T-cell (primary cell): ENCODE measurements at regions not wholly inside any gene's neighbourhood (a gene's known extent, or its start where the extent isn't known, plus 50 kb on each side); places are given as distances from the start of the nearest gene placed in this dataset.
"Not testable (repeated sequence)": the region's sequence is repeated elsewhere in the genome, so short reads cannot be mapped to it uniquely, and the experiment has no call there.

Experiments used
- ATAC-seq, 4 experiments: fragments of 200-7000 bp in 3 of 4; fragments of 150-1000 bp in 1 of 4; cut with Tn5 transposase; replicated peaks in 1 of 4; 1 replicate in 3 of 4; 2 replicates in 1 of 4; pipeline ENCODE4 v1.10.0; 2021; ENCODE audit warnings: moderate library complexity in 3 of 4, mild to moderate bottlenecking in 2 of 4, moderate number of reproducible peaks in 1 of 4
- CTCF ChIA-PET, 2 donors: fragments of 300-600 bp; sonication (Branson Sonifier 250); formaldehyde crosslinking; loops; one replicate each; lab custom pipeline; 2022; ENCODE audit warnings: antibody characterized with exemption in 2 of 2; lab: Charles Lee
- POLR2A ChIA-PET, 2 donors: fragments of 300-600 bp; sonication (Branson Sonifier 250); formaldehyde crosslinking; loops; one replicate each; lab custom pipeline; 2022; ENCODE audit warnings: antibody characterized with exemption in 2 of 2; lab: Charles Lee
- DNase-seq, 35 experiments: peaks; one replicate each; pipeline versions ENCODE4 v3.0.0 to v3.0.0-alpha.2; 2013 to 2023
- H3K27ac ChIP-seq: one replicate; pipeline ENCODE4 v1.5.1; 2013; ENCODE audit warnings: low read length
- H3K27me3 ChIP-seq, 2 experiments: replicated peaks in 1 of 2; 1 replicate in 1 of 2; 2 replicates in 1 of 2; pipeline versions ENCODE4 v1.6.1 to v1.7.0; 2013; ENCODE audit warnings: low read length in 1 of 2, mixed read lengths in 1 of 2; ENCODE audit not compliant: control insufficient read depth in 2 of 2, insufficient read depth in 2 of 2; ENCODE audit errors: extremely low read depth in 1 of 2
- H3K36me3 ChIP-seq, 2 donors: 1 replicate in 1 of 2; 2 replicates in 1 of 2; pipeline versions ENCODE4 v1.6.1 to v1.7.0; 2013; ENCODE audit warnings: low read length in 1 of 2; ENCODE audit not compliant: control insufficient read depth in 2 of 2, insufficient read depth in 1 of 2; ENCODE audit errors: extremely low read depth in 1 of 2
- H3K4me1 ChIP-seq, 2 experiments: 1 replicate in 1 of 2; 2 replicates in 1 of 2; pipeline versions ENCODE4 v1.6.1 to v1.7.0; 2013; ENCODE audit warnings: low read length in 2 of 2, mixed read lengths in 1 of 2; ENCODE audit not compliant: insufficient read depth in 2 of 2, control insufficient read depth in 1 of 2; ENCODE audit errors: extremely low read depth in 1 of 2
- H3K4me3 ChIP-seq, 2 donors: 1 replicate in 1 of 2; 2 replicates in 1 of 2; pipeline versions ENCODE4 v1.5.1 to v1.7.0; 2013; ENCODE audit warnings: mild to moderate bottlenecking in 2 of 2, low read length in 1 of 2, moderate library complexity in 1 of 2; ENCODE audit not compliant: control insufficient read depth in 1 of 2; ENCODE audit errors: extremely low read depth in 1 of 2
- H3K9me3 ChIP-seq: 2 replicates; pipeline ENCODE4 v1.7.0; 2013
- H3K27ac Mint-ChIP-seq, 2 donors: one replicate each; pipeline ENCODE4 v1.8.0; 2020 to 2021; ENCODE audit warnings: mild to moderate bottlenecking in 2 of 2, mixed read lengths in 2 of 2
- H3K27me3 Mint-ChIP-seq, 2 donors: one replicate each; pipeline ENCODE4 v1.8.0; 2021 to 2022; ENCODE audit warnings: mixed read lengths in 2 of 2
- H3K36me3 Mint-ChIP-seq: one replicate; pipeline ENCODE4 v1.8.0; 2021; ENCODE audit warnings: mixed read lengths
- H3K4me1 Mint-ChIP-seq, 3 donors: one replicate each; pipeline ENCODE4 v1.8.0; 2020 to 2022; ENCODE audit warnings: mixed read lengths in 3 of 3, mild to moderate bottlenecking in 1 of 3
- H3K4me3 Mint-ChIP-seq, 3 donors: one replicate each; pipeline ENCODE4 v1.8.0; 2020 to 2022; ENCODE audit warnings: mild to moderate bottlenecking in 3 of 3, mixed read lengths in 3 of 3, moderate library complexity in 3 of 3
- H3K9me3 Mint-ChIP-seq, 3 donors: one replicate each; pipeline ENCODE4 v1.8.0; 2020 to 2022; ENCODE audit warnings: mixed read lengths in 3 of 3
- WGBS: methylation state at CpG from one replicate; pipeline ENCODE4 v1.1.5; 2013; ENCODE audit warnings: missing lambda C conversion rate; ENCODE audit not compliant: insufficient coverage; 5-methylcytosine and 5-hydroxymethylcytosine counted together

DNA sequence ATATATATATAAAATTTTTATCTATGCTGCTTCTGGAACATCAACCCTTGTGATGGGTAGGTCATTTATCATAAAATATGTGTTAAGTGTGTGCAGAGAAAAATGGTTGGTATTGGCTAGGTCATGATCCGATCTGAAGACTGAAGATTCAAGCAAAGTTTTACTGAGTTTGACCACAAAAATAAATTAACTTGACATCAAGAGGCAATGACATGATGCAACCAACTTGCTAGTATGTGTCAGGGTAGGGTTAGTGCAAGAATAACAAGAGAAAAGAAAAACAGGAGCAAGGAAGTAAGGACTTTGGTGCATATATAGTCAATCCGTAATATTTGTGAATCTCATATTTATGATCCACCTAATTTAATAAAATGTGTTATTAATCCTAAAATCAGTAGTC, 1202.0 kb upstream of the ADGRB3 start:
- DNase-seq (no peak), ATAC-seq (no peak)
- no peaks in the 10 kb centered on the region for H3K36me3 Mint-ChIP-seq
- peaks cover 6 to 7% (median 6%) of the 10 kb centered on the region in 3 donors for H3K9me3 Mint-ChIP-seq
- no peaks in the 10 kb centered on the region for H3K27me3 Mint-ChIP-seq
- no peaks in the 10 kb centered on the region for H3K36me3 ChIP-seq
- H3K4me3 ChIP-seq: no peak overlapping the region
- H3K9me3 ChIP-seq: no peaks in the 10 kb centered on the region
- no CpG with 5 or more reads among the region's 2 CpGs for WGBS
- H3K27me3 ChIP-seq: no peaks in the 10 kb centered on the region
- H3K4me3 Mint-ChIP-seq: no peak overlapping the region
- ChIA-PET POLR2A (no interaction called here), CTCF (no interaction called here)
- no peak overlapping the region for H3K27ac Mint-ChIP-seq
- H3K4me1 Mint-ChIP-seq: no peaks in the 10 kb centered on the region
- no peak overlapping the region for H3K27ac ChIP-seq
- no peaks in the 10 kb centered on the region for H3K4me1 ChIP-seq

DNA sequence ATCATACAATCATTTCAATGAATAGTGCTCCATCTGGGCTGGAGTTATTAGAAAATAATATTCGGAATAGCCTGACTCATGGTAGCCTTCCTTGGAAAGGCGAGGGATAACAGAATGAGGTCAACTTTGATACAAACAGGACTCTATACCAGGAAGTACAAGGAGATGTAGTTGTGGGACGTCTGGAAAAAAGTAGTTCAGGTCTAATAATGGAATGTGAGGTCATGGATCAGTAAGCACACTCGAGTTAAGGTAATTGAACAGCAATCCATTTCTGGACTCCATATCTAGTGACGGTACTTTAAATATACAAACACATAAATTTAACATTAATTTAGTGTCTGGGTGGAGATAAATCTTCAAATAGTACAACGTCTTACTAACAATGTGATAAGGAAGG, 1204.0 kb upstream of the ADGRB3 start:
- no peak overlapping the region for H3K27ac ChIP-seq
- DNase-seq (no peak), ATAC-seq (no peak)
- H3K36me3 ChIP-seq: no peaks in the 10 kb centered on the region
- no peaks in the 10 kb centered on the region for H3K27me3 Mint-ChIP-seq
- POLR2A ChIA-PET: no interaction called here
- no peak overlapping the region for H3K4me3 Mint-ChIP-seq
- no CpG with 5 or more reads among the region's 6 CpGs for WGBS
- no peak overlapping the region for H3K4me3 ChIP-seq
- H3K9me3 ChIP-seq: no peaks in the 10 kb centered on the region
- no peaks in the 10 kb centered on the region for H3K36me3 Mint-ChIP-seq
- CTCF ChIA-PET: no interaction called here
- peaks cover 3 to 6% (median 6%) of the 10 kb centered on the region in 3 donors for H3K9me3 Mint-ChIP-seq
- no peaks in the 10 kb centered on the region for H3K27me3 ChIP-seq
- no peaks in the 10 kb centered on the region for H3K4me1 Mint-ChIP-seq
- H3K4me1 ChIP-seq: no peaks in the 10 kb centered on the region
- H3K27ac Mint-ChIP-seq: no peak overlapping the region

DNA sequence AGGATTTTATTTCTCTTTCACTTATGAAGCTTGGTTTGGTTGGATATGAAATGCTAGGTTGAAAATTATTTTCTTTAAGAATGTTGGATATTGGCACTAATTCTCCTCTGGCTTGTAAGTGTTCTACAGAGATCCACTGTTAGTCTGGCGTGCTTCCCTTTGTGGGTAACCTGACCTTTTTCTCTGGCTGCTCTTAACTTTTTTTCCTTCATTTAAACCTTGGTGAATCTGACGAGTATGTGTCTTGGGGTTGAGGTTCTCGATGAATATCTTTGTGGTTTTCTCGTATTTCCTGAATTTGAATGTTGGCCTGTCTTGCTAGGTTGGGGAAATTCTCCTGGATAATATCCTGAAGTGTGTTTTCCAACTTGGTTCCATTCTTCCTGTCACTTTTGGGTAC, 1208.4 kb upstream of the ADGRB3 start:
- H3K27me3 ChIP-seq, H3K9me3 ChIP-seq, H3K4me1 ChIP-seq, DNase-seq, H3K36me3 ChIP-seq, H3K27me3 Mint-ChIP-seq, ATAC-seq, H3K27ac ChIP-seq, H3K4me1 Mint-ChIP-seq, POLR2A ChIA-PET, CTCF ChIA-PET, H3K27ac Mint-ChIP-seq, H3K4me3 ChIP-seq, H3K36me3 Mint-ChIP-seq, H3K4me3 Mint-ChIP-seq: not testable (repeated sequence)
- H3K9me3 Mint-ChIP-seq: peaks cover 5 to 17% (median 16%) of the 10 kb centered on the region in 3 donors
- WGBS: no CpG with 5 or more reads among the region's 4 CpGs

DNA sequence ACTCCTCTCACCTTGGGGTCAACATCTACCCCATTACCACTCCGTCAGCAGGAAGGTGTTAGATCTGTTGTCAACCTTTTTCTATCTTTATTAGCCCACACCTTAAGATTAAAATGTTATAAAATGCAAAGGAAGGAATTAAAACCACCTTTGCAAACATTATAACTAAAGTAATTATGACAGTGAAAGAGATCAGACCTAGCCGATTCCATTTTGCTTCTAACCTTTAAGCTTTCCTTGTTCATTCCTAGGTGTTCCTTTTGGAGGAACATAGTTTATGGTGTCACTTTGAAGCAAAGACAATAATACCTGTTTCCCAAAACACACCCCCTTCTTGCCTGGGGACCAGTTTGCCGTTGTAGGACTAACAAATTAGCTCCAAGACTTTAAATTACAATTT, 1223.0 kb upstream of the ADGRB3 start:
- Mint-ChIP-seq H3K4me1 (no peaks in the 10 kb centered on the region), H3K9me3 (peaks cover 1 to 10% (median 6%) of the 10 kb centered on the region in 3 donors), H3K27me3 (no peaks in the 10 kb centered on the region), H3K36me3 (no peaks in the 10 kb centered on the region), H3K4me3 (no peak overlapping the region), H3K27ac (no peak overlapping the region)
- no peaks in the 10 kb centered on the region for H3K4me1 ChIP-seq
- no peaks in the 10 kb centered on the region for H3K9me3 ChIP-seq
- H3K27me3 ChIP-seq: no peaks in the 10 kb centered on the region
- WGBS: 67% methylated on average over 1 of the region's 3 CpGs
- DNase-seq (no peak), ATAC-seq (no peak)
- POLR2A ChIA-PET: no interaction called here
- H3K27ac ChIP-seq: no peak overlapping the region
- no peaks in the 10 kb centered on the region for H3K36me3 ChIP-seq
- no peak overlapping the region for H3K4me3 ChIP-seq
- CTCF ChIA-PET: no interaction called here

DNA sequence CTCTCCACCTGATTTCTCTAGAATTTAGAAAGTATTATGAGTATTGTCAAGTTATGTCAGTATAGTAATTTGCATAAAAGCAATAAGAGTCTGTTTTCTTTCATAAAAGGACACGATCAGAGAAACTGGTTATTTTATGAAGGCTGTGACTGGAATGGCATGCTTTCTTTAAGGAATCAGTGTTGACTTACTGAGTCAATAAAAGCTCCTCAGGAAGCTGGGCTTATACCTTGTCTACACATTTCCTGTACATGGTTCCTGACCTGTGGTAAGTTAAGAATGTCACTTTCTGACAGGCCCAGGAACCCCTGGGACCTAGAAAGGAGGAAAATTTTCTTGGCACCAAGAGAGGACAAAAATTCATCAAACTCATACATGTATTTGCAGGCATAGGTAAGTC, 1224.0 kb upstream of the ADGRB3 start:
- Mint-ChIP-seq H3K9me3 (peaks cover 5 to 12% (median 10%) of the 10 kb centered on the region in 3 donors), H3K4me3 (no peak overlapping the region), H3K27ac (no peak overlapping the region), H3K36me3 (no peaks in the 10 kb centered on the region), H3K27me3 (no peaks in the 10 kb centered on the region), H3K4me1 (no peaks in the 10 kb centered on the region)
- Histone ChIP-seq H3K4me1 (no peaks in the 10 kb centered on the region), H3K4me3 (no peak overlapping the region), H3K27me3 (no peaks in the 10 kb centered on the region), H3K36me3 (no peaks in the 10 kb centered on the region), H3K9me3 (no peaks in the 10 kb centered on the region), H3K27ac (no peak overlapping the region)
- 13% methylated on average over 1 of the region's 1 CpG for WGBS
- ChIA-PET POLR2A (no interaction called here), CTCF (no interaction called here)
- ATAC-seq: no peak
- no peak for DNase-seq

DNA sequence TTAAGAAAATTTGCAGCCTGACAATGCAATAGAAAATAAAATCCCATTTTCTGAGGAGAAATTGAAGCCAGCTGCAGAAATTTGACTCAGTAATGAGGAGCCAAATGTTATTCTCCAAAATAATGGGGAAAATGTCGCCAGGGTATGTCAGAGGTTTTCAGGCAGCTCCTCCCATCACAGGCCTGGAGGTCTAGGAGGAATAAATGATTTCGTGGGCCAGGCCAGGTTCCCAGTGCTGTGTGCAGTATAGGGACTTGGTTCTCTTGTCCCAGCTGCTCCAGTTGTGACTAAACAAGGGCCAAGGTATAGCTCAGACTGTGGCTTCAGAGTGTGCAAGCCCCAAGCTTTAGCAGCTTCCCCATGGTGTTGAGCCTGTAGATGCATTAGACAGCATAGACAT, 1240.8 kb upstream of the ADGRB3 start:
- H3K4me3 ChIP-seq: no peak overlapping the region
- Mint-ChIP-seq H3K27me3 (no peaks in the 10 kb centered on the region), H3K36me3 (no peaks in the 10 kb centered on the region), H3K27ac (no peak overlapping the region), H3K4me1 (no peaks in the 10 kb centered on the region), H3K4me3 (no peak overlapping the region), H3K9me3 (peaks cover 8 to 13% (median 9%) of the 10 kb centered on the region in 3 donors)
- ATAC-seq (no peak), DNase-seq (no peak)
- no peaks in the 10 kb centered on the region for H3K27me3 ChIP-seq
- no peaks in the 10 kb centered on the region for H3K36me3 ChIP-seq
- H3K9me3 ChIP-seq: no peaks in the 10 kb centered on the region
- H3K27ac ChIP-seq: no peak overlapping the region
- 31% methylated on average over 2 of the region's 2 CpGs for WGBS
- ChIA-PET POLR2A (no interaction called here), CTCF (no interaction called here)
- H3K4me1 ChIP-seq: no peaks in the 10 kb centered on the region

DNA sequence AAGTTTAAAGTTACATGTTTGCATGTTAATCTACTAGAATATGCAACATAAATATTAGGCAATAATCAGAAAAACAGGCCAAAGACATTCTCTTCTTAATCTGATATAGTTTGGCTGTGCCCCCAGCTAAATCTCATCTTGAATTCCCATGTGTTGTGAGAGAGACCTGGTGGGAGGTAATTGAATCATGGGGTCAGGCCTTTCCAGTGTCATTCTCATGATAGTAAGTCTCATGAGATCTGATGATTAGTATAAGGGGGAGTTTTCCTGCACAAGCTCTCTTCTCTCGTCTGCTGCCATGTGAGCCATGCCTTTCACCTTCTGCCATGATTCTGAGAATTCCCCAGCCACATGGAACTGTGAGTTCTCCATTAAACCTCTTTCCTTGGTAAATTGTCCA, 1241.7 kb upstream of the ADGRB3 start:
- no peak overlapping the region for H3K27ac Mint-ChIP-seq
- Histone ChIP-seq H3K4me3 (no peak overlapping the region), H3K27ac (no peak overlapping the region), H3K36me3 (no peaks in the 10 kb centered on the region), H3K9me3 (no peaks in the 10 kb centered on the region), H3K27me3 (no peaks in the 10 kb centered on the region), H3K4me1 (no peaks in the 10 kb centered on the region)
- H3K9me3 Mint-ChIP-seq: peaks cover 8 to 13% (median 9%) of the 10 kb centered on the region in 3 donors
- ChIA-PET POLR2A (no interaction called here), CTCF (no interaction called here)
- H3K27me3 Mint-ChIP-seq: no peaks in the 10 kb centered on the region
- H3K4me1 Mint-ChIP-seq: no peaks in the 10 kb centered on the region
- no CpG with 5 or more reads among the region's 1 CpG for WGBS
- H3K36me3 Mint-ChIP-seq: no peaks in the 10 kb centered on the region
- H3K4me3 Mint-ChIP-seq: no peak overlapping the region
- ATAC-seq (no peak), DNase-seq (no peak)
